ENCODE measurements at regions not wholly inside any gene's neighbourhood (a gene's known extent, or its start where the extent isn't known, plus 50 kb on each side); places are given as distances from the start of the nearest gene placed in this dataset.

- TF ChIP-seq CTCF (IDR thresholded peaks at IDR 0.05): no peak
- no peak for TF ChIP-seq POLR2A (IDR thresholded peaks at IDR 0.05)
Observed at GRCh38 chr2:10971888-10972260, 60.1 kb downstream of the KCNF1 start.

Data from uterus (tissue), 2 donors.